Keratinocyte (primary cell): ENCODE measurements at regions not wholly inside any gene's neighbourhood (a gene's known extent, or its start where the extent isn't known, plus 50 kb on each side); places are given as distances from the start of the nearest gene placed in this dataset.

Source experiments
- DNase-seq: peaks from one replicate; pipeline ENCODE4 v3.0.0-alpha.2; 2011; ENCODE audit warnings: low read depth, missing footprints, low spot score
- FAIRE-seq: peaks from 2 replicates; lab custom pipeline; 2011; peaks lifted over from hg19 to GRCh38; lab: Jason Lieb, UNC
- H2AFZ ChIP-seq: 2 replicates; pipeline ENCODE4 v1.6.0; 2012; ENCODE audit warnings: low read length, control low read depth, inconsistent platforms; ENCODE audit not compliant: control insufficient read depth
- H3K27ac ChIP-seq: 2 replicates; pipeline ENCODE4 v1.5.1; 2011; ENCODE audit warnings: low read length; ENCODE audit not compliant: control insufficient read depth, insufficient read depth
- H3K27me3 ChIP-seq: 3 replicates; pipeline ENCODE4 v1.6.0; 2011; ENCODE audit warnings: low read length; ENCODE audit not compliant: control insufficient read depth, insufficient read depth; ENCODE audit errors: extremely low read depth
- H3K36me3 ChIP-seq, 2 experiments: 2 replicates in 1 of 2; 3 replicates in 1 of 2; pipeline ENCODE4 v1.5.1; 2011; ENCODE audit warnings: low read length in 2 of 2, mild to moderate bottlenecking in 1 of 2; ENCODE audit not compliant: control insufficient read depth in 2 of 2, insufficient read depth in 2 of 2; ENCODE audit errors: extremely low read depth in 1 of 2
- H3K4me1 ChIP-seq: 3 replicates; pipeline ENCODE4 v1.5.1; 2011; ENCODE audit warnings: low read length; ENCODE audit not compliant: control insufficient read depth, insufficient read depth; ENCODE audit errors: extremely low read depth
- H3K4me2 ChIP-seq: 3 replicates; pipeline ENCODE4 v1.6.0; 2011; ENCODE audit warnings: low read depth, low read length; ENCODE audit not compliant: control insufficient read depth, insufficient read depth; ENCODE audit errors: extremely low read depth
- H3K4me3 ChIP-seq, 3 experiments: fragments of 200-600 bp in 1 of 3; sonication (generic) in 1 of 3; 2 replicates in 2 of 3; 3 replicates in 1 of 3; pipeline ENCODE4 v1.5.1; 2011 to 2016; ENCODE audit warnings: low read length in 3 of 3, mild to moderate bottlenecking in 3 of 3, control low read depth in 2 of 3, inconsistent platforms in 1 of 3, low read depth in 1 of 3, mixed read lengths in 1 of 3, mixed run types in 1 of 3, moderate library complexity in 1 of 3; ENCODE audit not compliant: control insufficient read depth in 2 of 3, insufficient read depth in 2 of 3; ENCODE audit errors: extremely low read depth in 1 of 3
- H3K79me2 ChIP-seq: 2 replicates; pipeline ENCODE4 v1.6.0; 2012; ENCODE audit warnings: low read length; ENCODE audit not compliant: control insufficient read depth, insufficient read depth
- H3K9ac ChIP-seq: 3 replicates; pipeline ENCODE4 v1.6.0; 2011; ENCODE audit warnings: low read length; ENCODE audit not compliant: control insufficient read depth, insufficient read depth; ENCODE audit errors: extremely low read depth
- H3K9me1 ChIP-seq: 3 replicates; pipeline ENCODE4 v1.6.0; 2011; ENCODE audit warnings: low read length; ENCODE audit not compliant: control insufficient read depth, insufficient read depth; ENCODE audit errors: extremely low read depth
- H3K9me3 ChIP-seq: 2 replicates; pipeline ENCODE4 v1.5.1; 2012; ENCODE audit warnings: low read depth, low read length; ENCODE audit not compliant: control insufficient read depth
- H4K20me1 ChIP-seq: 3 replicates; pipeline ENCODE4 v1.6.0; 2011; ENCODE audit warnings: low read length; ENCODE audit not compliant: control insufficient read depth, insufficient read depth; ENCODE audit errors: extremely low read depth
- EZH2 ChIP-seq: IDR thresholded peaks from one replicate; pipeline ENCODE4 v1.6.1; 2012; ENCODE audit warnings: inconsistent platforms, mild to moderate bottlenecking, low read length, moderate library complexity
- dilution Hi-C: fragments of 300-500 bp; cut with MboI; formaldehyde crosslinking; loops from one replicate; pipeline ENCODE4 v1.7.0; 2020; ENCODE audit warnings: low sequenced_read_pairs; ENCODE audit not compliant: extremely low pct_ligation_motif_present
- TF ChIP-seq, protein P1 (sequence below), 3 experiments: IDR thresholded peaks in 1 of 3; conservative IDR thresholded peaks in 1 of 3; optimal IDR thresholded peaks in 1 of 3; 2 replicates in 2 of 3; 3 replicates in 1 of 3; pipeline versions ENCODE3 to v1.5.1; 2011; ENCODE audit warnings: low read length in 3 of 3, mild to moderate bottlenecking in 3 of 3, moderate library complexity in 2 of 3, control low read depth in 1 of 3, inconsistent platforms in 1 of 3; ENCODE audit not compliant: insufficient read depth in 2 of 3; ENCODE audit errors: extremely low read depth in 1 of 3

DNA sequence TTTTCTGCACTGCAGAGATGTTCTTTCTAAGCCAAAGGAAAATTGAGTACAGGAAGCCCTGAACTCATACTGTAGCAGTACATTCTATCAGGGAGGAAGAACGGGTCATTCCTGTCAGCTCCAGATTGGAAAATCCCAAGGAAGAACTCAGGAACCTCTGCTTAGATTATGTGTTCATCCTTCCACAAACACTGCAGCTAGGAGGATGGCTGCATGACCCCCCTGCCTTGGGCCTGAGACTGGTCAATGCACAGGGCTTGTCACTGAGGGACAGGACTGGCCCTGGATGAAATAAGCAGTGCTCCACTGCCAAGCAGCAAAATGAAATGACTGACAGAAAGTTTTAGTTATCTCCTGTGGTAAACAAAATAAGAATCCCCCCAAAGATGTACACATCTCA is 1406.8 kb upstream of the TMEM132C start:
- H3K4me2 ChIP-seq: no peak overlapping the region
- H3K9me3 ChIP-seq: no peaks in the 10 kb centered on the region
- FAIRE-seq (no peak), DNase-seq (no peak)
- no peaks in the 10 kb centered on the region for H4K20me1 ChIP-seq
- no peak overlapping the region for H2AFZ ChIP-seq
- H3K79me2 ChIP-seq: no peaks in the 10 kb centered on the region
- no peaks in the 10 kb centered on the region for H3K9me1 ChIP-seq
- H3K27ac ChIP-seq: no peak overlapping the region
- no peaks in the 10 kb centered on the region for H3K27me3 ChIP-seq
- dilution Hi-C loops: no loop called here
- no peaks in the 10 kb centered on the region for H3K4me1 ChIP-seq
- no peak overlapping the region for H3K4me3 ChIP-seq
- TF ChIP-seq, protein P1, sequence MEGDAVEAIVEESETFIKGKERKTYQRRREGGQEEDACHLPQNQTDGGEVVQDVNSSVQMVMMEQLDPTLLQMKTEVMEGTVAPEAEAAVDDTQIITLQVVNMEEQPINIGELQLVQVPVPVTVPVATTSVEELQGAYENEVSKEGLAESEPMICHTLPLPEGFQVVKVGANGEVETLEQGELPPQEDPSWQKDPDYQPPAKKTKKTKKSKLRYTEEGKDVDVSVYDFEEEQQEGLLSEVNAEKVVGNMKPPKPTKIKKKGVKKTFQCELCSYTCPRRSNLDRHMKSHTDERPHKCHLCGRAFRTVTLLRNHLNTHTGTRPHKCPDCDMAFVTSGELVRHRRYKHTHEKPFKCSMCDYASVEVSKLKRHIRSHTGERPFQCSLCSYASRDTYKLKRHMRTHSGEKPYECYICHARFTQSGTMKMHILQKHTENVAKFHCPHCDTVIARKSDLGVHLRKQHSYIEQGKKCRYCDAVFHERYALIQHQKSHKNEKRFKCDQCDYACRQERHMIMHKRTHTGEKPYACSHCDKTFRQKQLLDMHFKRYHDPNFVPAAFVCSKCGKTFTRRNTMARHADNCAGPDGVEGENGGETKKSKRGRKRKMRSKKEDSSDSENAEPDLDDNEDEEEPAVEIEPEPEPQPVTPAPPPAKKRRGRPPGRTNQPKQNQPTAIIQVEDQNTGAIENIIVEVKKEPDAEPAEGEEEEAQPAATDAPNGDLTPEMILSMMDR (optimal IDR thresholded peaks at IDR 0.05 in 1 of 3, IDR thresholded peaks at IDR 0.05 in 1 of 3, conservative IDR thresholded peaks at IDR 0.05 in 1 of 3; ENCODE audit: extremely low read depth in 1 of 3, insufficient read depth in 2 of 3, low read length in 3 of 3): no peak
- TF ChIP-seq EZH2: no peak
- no peaks in the 10 kb centered on the region for H3K36me3 ChIP-seq
- H3K9ac ChIP-seq: no peak overlapping the region

DNA sequence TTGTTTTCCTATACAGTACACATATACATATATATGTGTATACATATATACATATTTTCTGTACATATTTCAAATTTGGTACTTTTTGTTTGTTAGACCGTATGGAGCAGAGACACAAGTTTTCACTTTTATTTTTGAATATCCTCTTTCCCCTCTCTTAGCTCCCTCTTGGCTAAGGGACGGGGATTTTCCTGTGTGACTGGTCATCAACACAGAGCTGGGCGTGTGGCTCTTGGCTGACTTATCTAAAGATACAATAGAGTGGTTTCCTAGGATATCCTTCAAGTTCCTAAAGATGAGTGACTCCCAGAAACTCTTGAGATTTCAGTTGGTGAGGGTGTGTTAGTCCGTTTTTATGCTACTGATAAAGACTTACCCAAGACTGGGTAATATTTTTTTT is 1404.5 kb upstream of the TMEM132C start:
- no peak for DNase-seq
- no peaks in the 10 kb centered on the region for H3K27me3 ChIP-seq
- H4K20me1 ChIP-seq: no peaks in the 10 kb centered on the region
- no peak overlapping the region for H2AFZ ChIP-seq
- no peak overlapping the region for H3K9ac ChIP-seq
- no peaks in the 10 kb centered on the region for H3K4me1 ChIP-seq
- H3K79me2 ChIP-seq: no peaks in the 10 kb centered on the region
- no peaks in the 10 kb centered on the region for H3K9me3 ChIP-seq
- no peak overlapping the region for H3K4me3 ChIP-seq
- H3K4me2 ChIP-seq: no peak overlapping the region
- H3K9me1 ChIP-seq: no peaks in the 10 kb centered on the region
- FAIRE-seq: no peak
- H3K36me3 ChIP-seq: no peaks in the 10 kb centered on the region
- TF ChIP-seq, protein P1 (optimal IDR thresholded peaks at IDR 0.05 in 1 of 3, IDR thresholded peaks at IDR 0.05 in 1 of 3, conservative IDR thresholded peaks at IDR 0.05 in 1 of 3; ENCODE audit: extremely low read depth in 1 of 3, insufficient read depth in 2 of 3, low read length in 3 of 3): no peak
- TF ChIP-seq EZH2: no peak
- dilution Hi-C loops: no loop called here
- H3K27ac ChIP-seq: no peak overlapping the region
